PC-9 (cell line): ENCODE measurements at regions not wholly inside any gene's neighbourhood (a gene's known extent, or its start where the extent isn't known, plus 50 kb on each side); places are given as distances from the start of the nearest gene placed in this dataset.

Experiments used
- CTCF ChIP-seq: fragments of 200-600 bp; sonication (generic); conservative IDR thresholded peaks from 2 replicates; pipeline ENCODE4 v1.6.1; 2017; ENCODE audit warnings: mixed run types, antibody characterized with exemption, mild to moderate bottlenecking, moderate library complexity
- EZH2 ChIP-seq: fragments of 200-600 bp; sonication (generic); IDR thresholded peaks from 2 replicates; pipeline ENCODE4 v1.8.0; 2017; ENCODE audit warnings: antibody characterized with exemption, low read depth

GRCh38 chr12:19842116-19842515 lies 402.8 kb downstream of the AEBP2 start:
- TF ChIP-seq EZH2 (no peak), CTCF (no peak)
